Adrenal gland (tissue), 9 donors: ENCODE measurements at regions not wholly inside any gene's neighbourhood (a gene's known extent, or its start where the extent isn't known, plus 50 kb on each side); places are given as distances from the start of the nearest gene placed in this dataset.

ENCODE experiments used
- DNase-seq, 7 donors: peaks; one replicate each; pipeline ENCODE4 v3.0.0-alpha.2; 2019 to 2020
- H3K27ac ChIP-seq, 5 donors: fragments of 200-600 bp; sonication (generic) in 4 of 5; 1 replicate in 3 of 5; 2 replicates in 2 of 5; pipeline versions ENCODE4 v1.5.1 to v1.8.0; 2016 to 2020; ENCODE audit warnings: mild to moderate bottlenecking in 1 of 5
- H3K27me3 ChIP-seq: fragments of 200-600 bp; 2 replicates; pipeline ENCODE4 v1.8.0; 2021
- H3K36me3 ChIP-seq, 2 donors: fragments of 200-600 bp; replicated peaks in 1 of 2; 1 replicate in 1 of 2; 2 replicates in 1 of 2; pipeline versions ENCODE4 v1.5.1 to v1.8.0; 2018 to 2022
- H3K4me1 ChIP-seq, 2 donors: fragments of 200-600 bp; replicated peaks in 1 of 2; 1 replicate in 1 of 2; 2 replicates in 1 of 2; pipeline versions ENCODE4 v1.5.1 to v1.8.0; 2018 to 2021
- H3K4me3 ChIP-seq, 4 donors: fragments of 200-600 bp; sonication (generic) in 3 of 4; one replicate each; pipeline ENCODE4 v1.5.1; 2016 to 2018
- H3K9me3 ChIP-seq, 3 donors: fragments of 200-600 bp; sonication (generic) in 1 of 3; replicated peaks in 1 of 3; 1 replicate in 2 of 3; 2 replicates in 1 of 3; pipeline versions ENCODE4 v1.5.1 to v1.8.0; 2016 to 2021
- CTCF ChIP-seq, 6 experiments: fragments of 450-650 bp in 4 of 6; fragments of 200-600 bp in 2 of 6; sonication (generic) in 1 of 6; IDR thresholded peaks; 1 replicate in 5 of 6; 2 replicates in 1 of 6; pipeline versions ENCODE4 v1.5.1 to v1.8.0; 2016 to 2021; ENCODE audit warnings: antibody characterized with exemption in 6 of 6, mild to moderate bottlenecking in 2 of 6, moderate library complexity in 1 of 6
- POLR2A ChIP-seq, 2 donors: fragments of 450-650 bp; IDR thresholded peaks; one replicate each; pipeline ENCODE4 v1.6.1; 2017; ENCODE audit warnings: antibody characterized with exemption in 2 of 2, mild to moderate bottlenecking in 2 of 2, moderate library complexity in 1 of 2
- WGBS, 4 donors: extraction: QIAGEN DNeasy Blood & Tissue Kit in 2 of 4; methylation state at CpG; one replicate each; pipeline versions ENCODE4 v1.1.5 to v1.1.7; 2013 to 2017; 5-methylcytosine and 5-hydroxymethylcytosine counted together
- intact Hi-C, 2 donors: fragments of 100-400 bp; cut with DNase I; formaldehyde crosslinking; loops; one replicate each; pipeline versions ENCODE4 v1.14.1 to v1.15.0; 2022 to 2023
- donor health status: healthy with polysubstance abuse.
- donor health status: Bipolar disorder and iron deficiency.
- donor health status: DM: yes; HTN: yes; CAD: no.
- donor health status: DM: no; HTN: no; CAD: no.
- donor health status: DM: no; HTN: no; CAD: no.

- no peaks in the 10 kb centered on the region for H3K27me3 ChIP-seq
- no peaks in the 10 kb centered on the region for H3K36me3 ChIP-seq
- intact Hi-C loops = no loop called here
- no peak overlapping the region for H3K4me3 ChIP-seq
- no peak for DNase-seq
- no peaks in the 10 kb centered on the region for H3K4me1 ChIP-seq
- WGBS, 4 donors = 43 to 83% (median 49%) methylated on average over 1 of the region's 1 CpG
- no peak overlapping the region for H3K27ac ChIP-seq
- H3K9me3 ChIP-seq = peaks cover 0 to 3% (median 0%) of the 10 kb centered on the region in 3 donors
- TF ChIP-seq POLR2A (IDR thresholded peaks at IDR 0.05) (no peak), CTCF (IDR thresholded peaks at IDR 0.05) (no peak)
Observed at GRCh38 chr5:100313657-100314056, 221.5 kb upstream of the FAM174A start.

GRCh38 chr5:100311806-100312205, 223.4 kb upstream of the FAM174A start:
- TF ChIP-seq CTCF (IDR thresholded peaks at IDR 0.05) = peak in 3 of 6 experiments; percentile 6 to 34 (median 7)
- TF ChIP-seq POLR2A (IDR thresholded peaks at IDR 0.05) = no peak
- no peak overlapping the region for H3K27ac ChIP-seq
- DNase-seq = no peak
- WGBS, 4 donors = 10 to 13% (median 13%) methylated on average over 1 of the region's 1 CpG
- peaks cover 0 to 3% (median 0%) of the 10 kb centered on the region in 3 donors for H3K9me3 ChIP-seq
- no peak overlapping the region for H3K4me3 ChIP-seq
- no peaks in the 10 kb centered on the region for H3K27me3 ChIP-seq
- no peaks in the 10 kb centered on the region for H3K4me1 ChIP-seq
- intact Hi-C loops = no loop called here
- H3K36me3 ChIP-seq = no peaks in the 10 kb centered on the region

GRCh38 chr5:100306000-100306399, 229.2 kb upstream of the FAM174A start:
- TF ChIP-seq CTCF (IDR thresholded peaks at IDR 0.05) (no peak), POLR2A (IDR thresholded peaks at IDR 0.05) (no peak)
- H3K9me3 ChIP-seq = no peaks in the 10 kb centered on the region
- DNase-seq = no peak
- no peak overlapping the region for H3K4me3 ChIP-seq
- H3K27ac ChIP-seq = no peak overlapping the region
- no peaks in the 10 kb centered on the region for H3K4me1 ChIP-seq
- no peaks in the 10 kb centered on the region for H3K36me3 ChIP-seq
- intact Hi-C loops = no loop called here
- no peaks in the 10 kb centered on the region for H3K27me3 ChIP-seq

- H3K27me3 ChIP-seq = no peaks in the 10 kb centered on the region
- no peak for TF ChIP-seq POLR2A (IDR thresholded peaks at IDR 0.05)
- TF ChIP-seq CTCF (IDR thresholded peaks at IDR 0.05) = no peak
- no peak overlapping the region for H3K4me3 ChIP-seq
- H3K4me1 ChIP-seq = no peaks in the 10 kb centered on the region
- H3K36me3 ChIP-seq = no peaks in the 10 kb centered on the region
- intact Hi-C loops = no loop called here
- no peak overlapping the region for H3K27ac ChIP-seq
- 71 to 82% (median 77%) methylated on average over 1 of the region's 1 CpG for WGBS, 4 donors
- no peaks in the 10 kb centered on the region for H3K9me3 ChIP-seq
- no peak for DNase-seq
Observed at GRCh38 chr5:100303216-100303615, 232.0 kb upstream of the FAM174A start.
